ENCODE measurements at regions not wholly inside any gene's neighbourhood (a gene's known extent, or its start where the extent isn't known, plus 50 kb on each side); places are given as distances from the start of the nearest gene placed in this dataset.

GRCh38 chr15:95295896-95296625, 1034.4 kb upstream of the NR2F2 start:
- peak; percentile 79 for DNase-seq

- no peak for DNase-seq
Observed at GRCh38 chr15:95296643-95297042, 1033.9 kb upstream of the NR2F2 start.

GRCh38 chr15:95298729-95299128, 1031.8 kb upstream of the NR2F2 start:
- DNase-seq = no peak

GRCh38 chr15:95300958-95301357, 1029.5 kb upstream of the NR2F2 start:
- DNase-seq = no peak

- DNase-seq = no peak
Observed at GRCh38 chr15:95302206-95302605, 1028.3 kb upstream of the NR2F2 start.

GRCh38 chr15:95302809-95303208, 1027.7 kb upstream of the NR2F2 start:
- DNase-seq = no peak

GRCh38 chr15:95303713-95304112, 1026.8 kb upstream of the NR2F2 start:
- no peak for DNase-seq

- peak; percentile 12 for DNase-seq
Observed at GRCh38 chr15:95304151-95304946, 1026.2 kb upstream of the NR2F2 start.

- no peak for DNase-seq
Observed at GRCh38 chr15:95304947-95305400, 1025.5 kb upstream of the NR2F2 start.

- no peak for DNase-seq
Observed at GRCh38 chr15:95307115-95307514, 1023.4 kb upstream of the NR2F2 start.

GRCh38 chr15:95319242-95319641, 1011.3 kb upstream of the NR2F2 start:
- no peak for DNase-seq

GRCh38 chr15:95323796-95324195, 1006.7 kb upstream of the NR2F2 start:
- DNase-seq = peak; percentile 85

- DNase-seq = no peak
Observed at GRCh38 chr15:95324656-95325055, 1005.8 kb upstream of the NR2F2 start.

GRCh38 chr15:95325763-95326404, 1004.6 kb upstream of the NR2F2 start:
- DNase-seq = peak; percentile 75

- peak; percentile 86 for DNase-seq
Observed at GRCh38 chr15:95326431-95327182, 1003.9 kb upstream of the NR2F2 start.

GRCh38 chr15:95327183-95327525, 1003.3 kb upstream of the NR2F2 start:
- DNase-seq = peak; percentile 73

GRCh38 chr15:95327661-95328060, 1002.8 kb upstream of the NR2F2 start:
- peak; percentile 85 for DNase-seq

GRCh38 chr15:95328559-95328958, 1001.9 kb upstream of the NR2F2 start:
- no peak for DNase-seq

GRCh38 chr15:95329362-95329761, 1001.1 kb upstream of the NR2F2 start:
- DNase-seq = peak; percentile 89

- no peak for DNase-seq
Observed at GRCh38 chr15:95341686-95342085, 988.8 kb upstream of the NR2F2 start.

GRCh38 chr15:95345867-95346266, 984.6 kb upstream of the NR2F2 start:
- no peak for DNase-seq

- no peak for DNase-seq
Observed at GRCh38 chr15:95346721-95347475, 983.6 kb upstream of the NR2F2 start.
